Brain pericyte (primary cell): ENCODE measurements at regions not wholly inside any gene's neighbourhood (a gene's known extent, or its start where the extent isn't known, plus 50 kb on each side); places are given as distances from the start of the nearest gene placed in this dataset.
"Not testable (repeated sequence)": the region's sequence is repeated elsewhere in the genome, so short reads cannot be mapped to it uniquely, and the experiment has no call there.

ENCODE experiments used
- DNase-seq: peaks from one replicate; pipeline ENCODE4 v3.0.0-alpha.2; 2012; ENCODE audit warnings: low read depth, low spot score

GRCh38 chr9:62798884-62799850 lies 1609.3 kb downstream of the SPATA31A7 start:
- not testable (repeated sequence) for DNase-seq

- DNase-seq = not testable (repeated sequence)
These were observed 1610.1 kb downstream of the SPATA31A7 start for GRCh38 chr9:62799851-62800371.

- DNase-seq = not testable (repeated sequence)
These were observed 1610.9 kb downstream of the SPATA31A7 start for GRCh38 chr9:62800451-62801371.

GRCh38 chr9:62801372-62801811 lies 1611.6 kb downstream of the SPATA31A7 start:
- DNase-seq = not testable (repeated sequence)

GRCh38 chr9:62801961-62802718 lies 1612.3 kb downstream of the SPATA31A7 start:
- not testable (repeated sequence) for DNase-seq

- DNase-seq = not testable (repeated sequence)
These were observed 1612.9 kb downstream of the SPATA31A7 start for GRCh38 chr9:62802719-62803079.

GRCh38 chr9:62803099-62803498 lies 1613.3 kb downstream of the SPATA31A7 start:
- DNase-seq = not testable (repeated sequence)

- DNase-seq = not testable (repeated sequence)
These were observed 1614.5 kb downstream of the SPATA31A7 start for GRCh38 chr9:62804314-62804713.

- DNase-seq = not testable (repeated sequence)
These were observed 1617.6 kb downstream of the SPATA31A7 start for GRCh38 chr9:62807424-62807823.

- not testable (repeated sequence) for DNase-seq
These were observed 1618.2 kb downstream of the SPATA31A7 start for GRCh38 chr9:62808081-62808480.

GRCh38 chr9:62810318-62810717 lies 1620.5 kb downstream of the SPATA31A7 start:
- DNase-seq = not testable (repeated sequence)

GRCh38 chr9:62810811-62811315 lies 1621.0 kb downstream of the SPATA31A7 start:
- DNase-seq = not testable (repeated sequence)

GRCh38 chr9:62815436-62815835 lies 1625.6 kb downstream of the SPATA31A7 start:
- DNase-seq = not testable (repeated sequence)

GRCh38 chr9:62816331-62816730 lies 1626.5 kb downstream of the SPATA31A7 start:
- not testable (repeated sequence) for DNase-seq

- DNase-seq = not testable (repeated sequence)
These were observed 1627.4 kb downstream of the SPATA31A7 start for GRCh38 chr9:62817214-62817613.

- DNase-seq = not testable (repeated sequence)
These were observed 1632.3 kb downstream of the SPATA31A7 start for GRCh38 chr9:62822185-62822584.

- not testable (repeated sequence) for DNase-seq
These were observed 1638.4 kb downstream of the SPATA31A7 start for GRCh38 chr9:62827957-62828907.

- DNase-seq = not testable (repeated sequence)
These were observed 1641.1 kb downstream of the SPATA31A7 start for GRCh38 chr9:62830829-62831459.
